Neural progenitor cell (in vitro differentiated cells): ENCODE measurements at regions not wholly inside any gene's neighbourhood (a gene's known extent, or its start where the extent isn't known, plus 50 kb on each side); places are given as distances from the start of the nearest gene placed in this dataset.

Experiments used
- CTCF ChIP-seq: fragments of 200-600 bp; sonication (generic); IDR thresholded peaks from 2 replicates; pipeline ENCODE4 v1.5.1; 2017; ENCODE audit warnings: antibody characterized with exemption, mild to moderate bottlenecking
- EZH2 ChIP-seq: fragments of 200-600 bp; sonication (generic); IDR thresholded peaks from 2 replicates; pipeline ENCODE4 v1.6.1; 2017; ENCODE audit warnings: antibody characterized with exemption, mild to moderate bottlenecking, moderate library complexity
- EZH2phosphoT487 ChIP-seq: fragments of 200-600 bp; sonication (generic); IDR thresholded peaks from 2 replicates; pipeline ENCODE4 v1.6.1; 2017; ENCODE audit warnings: antibody characterized with exemption

DNA sequence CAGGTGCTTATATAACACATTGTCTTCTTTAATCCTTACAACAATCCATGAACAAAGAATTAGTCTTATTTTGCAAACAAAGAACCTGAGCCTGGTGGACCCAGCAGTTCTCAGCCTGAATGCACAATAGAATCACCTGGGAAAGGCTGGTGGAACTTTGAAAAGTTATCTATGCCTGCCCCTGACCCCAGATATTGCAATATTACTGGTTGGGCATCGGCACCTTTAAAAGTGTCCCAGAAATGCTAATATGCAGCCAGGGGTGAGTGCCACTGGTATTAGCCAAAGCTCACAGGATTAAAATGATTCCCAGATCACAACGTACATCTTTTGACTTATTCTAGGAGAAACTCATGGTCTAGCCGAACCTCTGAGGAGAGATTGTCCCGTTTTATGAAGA is 268.8 kb downstream of the KLF5 start:
- TF ChIP-seq EZH2 (no peak), CTCF (no peak), EZH2phosphoT487 (no peak)
